Activated effector memory CD4-positive, alpha-beta T cell treated with Interleukin-2 at 50 U/mL for 16 hours (primary cell): ENCODE measurements at regions not wholly inside any gene's neighbourhood (a gene's known extent, or its start where the extent isn't known, plus 50 kb on each side); places are given as distances from the start of the nearest gene placed in this dataset.

Experiments used
- DNase-seq: peaks from one replicate; pipeline ENCODE4 v3.0.0-alpha.2; 2020

- no peak for DNase-seq
These were observed 50.7 kb upstream of the FOXB1 start for GRCh38 chr15:59953392-59953883.

DNA sequence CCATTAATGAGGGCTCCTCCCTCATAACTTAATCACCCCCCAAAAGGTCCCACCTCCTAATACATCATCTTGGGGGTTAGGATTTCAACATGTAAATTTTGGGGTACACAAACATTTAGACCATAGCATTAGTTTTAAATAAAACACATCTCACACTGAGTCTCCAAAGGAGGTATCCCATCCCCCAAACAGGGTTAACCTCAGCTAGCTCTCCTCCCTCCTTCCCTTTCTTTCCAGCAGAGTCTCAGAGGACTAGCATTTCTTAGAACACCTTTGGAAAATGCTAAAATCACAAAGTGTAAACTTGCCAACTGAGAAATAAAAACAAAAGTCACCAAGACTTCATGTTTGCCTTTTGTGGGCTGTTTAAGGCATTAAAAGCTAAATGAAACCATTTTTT, 51.2 kb upstream of the FOXB1 start:
- DNase-seq: no peak

GRCh38 chr15:59950603-59951388, 53.3 kb upstream of the FOXB1 start:
- DNase-seq: no peak

- DNase-seq: no peak
These were observed 55.0 kb upstream of the FOXB1 start for GRCh38 chr15:59948924-59949613.

DNA sequence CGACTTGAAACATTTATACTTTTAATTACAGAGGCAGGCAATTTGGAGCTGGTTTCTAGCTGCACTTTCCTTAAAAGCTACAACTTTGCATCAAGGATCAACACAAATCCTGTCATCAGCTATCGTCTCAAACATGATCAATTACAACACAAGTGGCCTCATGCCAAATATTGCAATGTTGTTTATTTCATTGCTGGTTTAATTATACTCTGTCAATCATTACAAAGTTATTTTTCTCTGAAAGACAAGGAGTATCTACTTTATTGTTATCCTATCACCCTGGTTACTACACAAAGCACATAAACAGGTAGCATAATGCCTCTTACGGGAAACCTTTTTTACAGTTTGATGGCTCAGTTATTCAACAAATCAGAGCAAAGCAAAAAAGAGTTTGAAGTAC, 58.0 kb upstream of the FOXB1 start:
- no peak for DNase-seq

DNA sequence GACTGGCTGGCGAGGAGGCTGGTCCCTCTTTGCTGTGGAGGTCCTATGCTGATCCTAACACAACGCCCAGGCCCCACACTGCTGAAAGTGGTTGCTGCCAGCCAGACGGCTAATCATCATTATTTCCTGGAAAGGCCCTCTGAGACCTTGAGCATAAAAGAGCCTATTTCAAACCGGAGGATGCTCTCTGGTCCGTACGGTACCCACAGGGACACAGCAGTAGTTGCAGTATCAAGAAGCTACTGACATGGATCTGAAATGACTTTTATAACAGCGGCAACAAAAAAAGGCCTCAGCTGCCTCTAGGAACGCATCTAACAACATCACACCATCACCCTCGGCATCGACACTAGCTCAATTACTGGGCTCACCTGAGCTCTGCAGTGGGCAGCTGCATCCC, 59.1 kb upstream of the FOXB1 start:
- no peak for DNase-seq

GRCh38 chr15:59941612-59942011, 62.5 kb upstream of the FOXB1 start:
- DNase-seq: no peak

DNA sequence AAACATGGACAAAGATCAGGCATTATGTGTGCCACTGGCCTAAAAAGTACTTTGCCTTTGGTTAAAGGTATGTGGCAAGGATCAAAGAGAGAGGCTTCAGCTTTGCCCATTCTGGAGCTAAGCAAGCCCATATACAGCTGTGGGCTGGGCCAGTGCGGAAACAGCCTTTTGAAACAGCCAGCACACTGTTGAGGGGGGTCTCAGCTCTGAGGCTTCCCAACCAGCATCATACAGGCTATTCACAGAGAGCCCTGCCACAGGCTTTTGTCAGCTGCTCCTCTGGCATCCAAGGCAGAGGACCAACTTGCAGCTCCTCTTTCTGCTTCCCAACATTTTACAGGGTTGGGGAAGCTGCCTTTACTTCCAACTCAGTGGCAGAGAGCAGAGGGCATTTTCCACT, 63.2 kb upstream of the FOXB1 start:
- DNase-seq: no peak

DNA sequence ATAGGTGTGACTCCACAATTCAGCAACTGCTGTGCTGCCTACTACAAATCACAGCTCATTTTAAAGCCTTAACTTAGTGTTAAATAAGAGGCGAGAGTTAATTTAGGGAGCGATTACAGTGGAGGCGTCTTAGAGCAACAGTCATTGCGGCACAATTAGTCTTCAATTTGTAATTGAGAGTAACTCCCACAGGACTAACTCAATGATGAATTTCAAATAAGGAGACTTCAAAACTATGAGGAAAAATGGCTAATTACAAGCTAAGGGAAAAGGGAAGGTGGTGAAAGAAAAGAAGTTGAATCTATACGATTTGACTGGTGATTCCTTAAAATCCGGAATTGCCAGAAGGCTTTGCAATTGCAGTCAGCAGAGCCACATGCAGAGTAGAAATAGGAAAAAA, 63.7 kb upstream of the FOXB1 start:
- no peak for DNase-seq

- no peak for DNase-seq
These were observed 67.4 kb upstream of the FOXB1 start for GRCh38 chr15:59936741-59937140.

- no peak for DNase-seq
These were observed 70.5 kb upstream of the FOXB1 start for GRCh38 chr15:59933607-59934006.

GRCh38 chr15:59931646-59932261, 72.4 kb upstream of the FOXB1 start:
- DNase-seq: no peak

GRCh38 chr15:59924812-59925522, 79.1 kb upstream of the FOXB1 start:
- DNase-seq: no peak

DNA sequence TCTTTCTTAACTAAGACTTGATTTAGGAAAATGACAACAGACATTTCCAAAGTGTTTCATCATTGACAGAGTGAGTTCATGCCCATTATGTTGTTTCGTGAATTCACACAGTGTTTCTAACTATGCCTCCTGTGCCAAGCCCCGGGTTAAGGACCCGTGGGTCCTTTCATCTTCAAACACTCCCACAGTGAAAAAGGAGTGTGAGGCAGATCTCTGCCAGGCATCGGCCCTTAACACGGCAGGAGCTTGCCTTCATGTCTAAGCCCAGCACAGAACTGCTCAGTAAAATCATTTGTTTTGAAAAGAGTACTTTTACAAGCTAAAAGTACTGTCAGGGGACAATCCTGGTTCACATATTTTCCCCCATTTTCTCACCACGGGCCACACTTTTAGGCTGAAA, 80.0 kb upstream of the FOXB1 start:
- DNase-seq: no peak

DNA sequence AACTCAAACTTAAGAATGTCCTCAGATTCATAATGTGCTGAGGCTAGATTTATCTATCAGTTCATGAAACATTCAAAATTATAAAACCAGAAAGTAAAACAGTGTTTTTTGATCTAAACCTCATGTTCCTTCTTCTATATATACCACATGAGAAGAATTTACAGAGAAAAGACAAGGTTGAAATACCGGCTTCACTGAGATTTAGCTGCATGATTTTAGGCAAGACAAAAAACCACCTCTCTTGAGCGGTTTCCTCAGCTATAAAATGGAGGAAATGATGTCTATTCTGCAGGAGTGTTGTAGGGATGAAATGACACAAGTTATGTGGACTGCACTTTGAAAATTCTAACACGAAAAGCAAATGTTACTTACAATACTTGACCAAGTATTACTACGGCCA, 80.6 kb upstream of the FOXB1 start:
- DNase-seq: no peak

- no peak for DNase-seq
These were observed 84.8 kb upstream of the FOXB1 start for GRCh38 chr15:59918994-59919951.

- DNase-seq: peak; percentile 55
These were observed 86.5 kb upstream of the FOXB1 start for GRCh38 chr15:59917504-59918157.

GRCh38 chr15:59906046-59906445, 98.1 kb upstream of the FOXB1 start:
- no peak for DNase-seq

- no peak for DNase-seq
These were observed 98.9 kb upstream of the FOXB1 start for GRCh38 chr15:59905176-59905575.

DNA sequence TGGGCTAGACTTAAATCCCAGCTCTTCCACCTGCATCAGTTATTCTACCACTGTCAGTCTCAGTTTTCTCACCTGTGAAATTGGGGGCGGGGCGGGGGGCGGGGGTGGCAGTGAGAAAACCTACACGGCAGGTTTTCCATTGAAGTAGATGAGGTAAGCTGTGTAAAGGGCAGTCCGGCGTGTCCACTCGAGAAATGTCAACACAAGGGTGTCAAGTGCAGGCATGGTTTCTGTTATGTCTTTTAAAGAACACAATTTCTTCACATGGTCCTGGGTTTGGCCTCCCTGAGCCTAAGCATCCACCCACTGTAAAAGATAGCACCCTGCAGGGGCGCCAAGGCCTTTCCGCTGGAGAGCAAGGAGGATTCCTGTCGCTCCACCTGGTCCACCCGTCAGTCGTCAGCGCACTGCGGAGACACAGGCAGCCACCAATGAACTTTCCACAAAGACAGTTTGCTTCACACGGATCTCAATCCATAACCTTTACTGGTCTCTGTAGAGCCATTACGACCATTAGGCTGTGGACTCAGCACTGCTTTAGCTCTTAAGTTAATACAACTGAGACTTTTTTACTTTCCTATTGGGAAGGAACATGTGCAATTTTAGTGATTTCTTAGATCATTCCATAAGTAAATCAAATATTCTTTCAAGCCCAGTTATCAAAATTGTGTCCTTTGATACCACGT, 99.5 kb upstream of the FOXB1 start:
- no peak for DNase-seq

- no peak for DNase-seq
These were observed 107.4 kb upstream of the FOXB1 start for GRCh38 chr15:59896663-59897074.
